Heart right ventricle (tissue), 16 donors: ENCODE measurements at regions not wholly inside any gene's neighbourhood (a gene's known extent, or its start where the extent isn't known, plus 50 kb on each side); places are given as distances from the start of the nearest gene placed in this dataset.

ENCODE experiments used
- ATAC-seq, 8 donors: fragments of 200-7000 bp; cut with Tn5 transposase; one replicate each; pipeline ENCODE4 v1.9.1; 2020; ENCODE audit warnings: mild to moderate bottlenecking in 8 of 8, moderate library complexity in 8 of 8, moderate number of reproducible peaks in 1 of 8
- DNase-seq, 2 donors: peaks; one replicate each; pipeline ENCODE4 v3.0.0-alpha.2; 2020
- H3K27ac ChIP-seq, 10 donors: fragments of 200-600 bp; sonication (generic) in 2 of 10; one replicate each; pipeline versions ENCODE4 v1.5.0 to v1.8.0; 2020 to 2022; ENCODE audit warnings: mild to moderate bottlenecking in 3 of 10
- H3K27me3 ChIP-seq, 7 donors: fragments of 200-600 bp; one replicate each; pipeline ENCODE4 v1.8.0; 2021 to 2022; ENCODE audit warnings: mild to moderate bottlenecking in 2 of 7
- H3K36me3 ChIP-seq, 9 donors: fragments of 200-600 bp; sonication (generic) in 1 of 9; one replicate each; pipeline versions ENCODE4 v1.5.0 to v1.8.0; 2020 to 2022; ENCODE audit warnings: mild to moderate bottlenecking in 2 of 9
- H3K4me1 ChIP-seq, 9 donors: fragments of 200-600 bp; sonication (generic) in 1 of 9; one replicate each; pipeline versions ENCODE4 v1.5.0 to v1.8.0; 2020 to 2022; ENCODE audit warnings: mild to moderate bottlenecking in 4 of 9
- H3K4me3 ChIP-seq, 10 donors: fragments of 200-600 bp; sonication (generic) in 2 of 10; one replicate each; pipeline versions ENCODE4 v1.5.0 to v1.8.0; 2020 to 2022; ENCODE audit warnings: mild to moderate bottlenecking in 7 of 10, moderate library complexity in 2 of 10
- H3K9me3 ChIP-seq, 11 donors: fragments of 200-600 bp in 10 of 11; sonication (generic) in 2 of 11; one replicate each; pipeline versions ENCODE4 v1.5.0 to v1.8.0; 2013 to 2022; ENCODE audit warnings: mild to moderate bottlenecking in 2 of 11, control low read depth in 1 of 11, moderate library complexity in 1 of 11
- WGBS, 2 donors: extraction: QIAGEN DNeasy Blood & Tissue Kit; methylation state at CpG; one replicate each; pipeline ENCODE4 v1.1.7; 2013; ENCODE audit warnings: inconsistent platforms in 1 of 2; 5-methylcytosine and 5-hydroxymethylcytosine counted together
- intact Hi-C, 10 donors: fragments of 100-400 bp; cut with DNase I; formaldehyde crosslinking; loops; one replicate each; pipeline versions ENCODE4 v1.11.1 to v1.14.2; 2022
- TF ChIP-seq, protein P1 (sequence below), 9 donors: fragments of 200-600 bp; sonication (generic) in 2 of 9; IDR thresholded peaks; one replicate each; pipeline versions ENCODE4 v1.5.0 to v1.8.0; 2021 to 2022; ENCODE audit warnings: antibody characterized with exemption in 9 of 9, mild to moderate bottlenecking in 5 of 9, moderate library complexity in 1 of 9
- donor health status: Arrhythmogenic right ventricular cardiomyopathy.
- donor health status: ischemic (EF 13 %, LVEDD 7.1; RV severe dilation, severe dysfunction).
- donor health status: healthy with polysubstance abuse.
- donor health status: DM: no; HTN: yes; CAD: no.
- donor health status: DM: no; HTN: no; CAD: no.
- donor health status: ischemic (EF 25% LVEDD 6.9; RV normal size, moderate dysfunction).
- donor health status: ischemic (EF 25% LVEDD 5.7; RV mildly dilated, moderate dysfunction).
- donor health status: healthy.
- donor health status: DM: yes; HTN: yes; CAD: no.
- donor health status: Ischemic cardiomyopathy.
- donor health status: ischemic (EF 35%, LVEDD 5.7; RV mildly dilated, moderate dysfunction).
- donor health status: nonischemic (EF 11% LVEDD 7.7; RV severe dilation, severe dysfunction).
- donor health status: DM: yes; HTN: yes; CAD: no.
- donor health status: PGD.
- donor health status: ischemic (EF 29% LVEDD 5.4; RV normal size, mild dysfunction).
- donor health status: nonischemic (EF 23%, LVEDD 6.1; RV moderate dilation, normal function).

GRCh38 chr12:32010631-32011336, 51.6 kb downstream of the RESF1 start:
- Histone ChIP-seq H3K4me3 (no peak overlapping the region), H3K36me3 (peaks cover 0 to 6% (median 0%) of the 10 kb centered on the region in 9 donors), H3K4me1 (no peaks in the 10 kb centered on the region), H3K27me3 (no peaks in the 10 kb centered on the region), H3K27ac (no peak overlapping the region), H3K9me3 (no peaks in the 10 kb centered on the region)
- intact Hi-C loops: no loop called here
- no peak for DNase-seq
- TF ChIP-seq, protein P1, sequence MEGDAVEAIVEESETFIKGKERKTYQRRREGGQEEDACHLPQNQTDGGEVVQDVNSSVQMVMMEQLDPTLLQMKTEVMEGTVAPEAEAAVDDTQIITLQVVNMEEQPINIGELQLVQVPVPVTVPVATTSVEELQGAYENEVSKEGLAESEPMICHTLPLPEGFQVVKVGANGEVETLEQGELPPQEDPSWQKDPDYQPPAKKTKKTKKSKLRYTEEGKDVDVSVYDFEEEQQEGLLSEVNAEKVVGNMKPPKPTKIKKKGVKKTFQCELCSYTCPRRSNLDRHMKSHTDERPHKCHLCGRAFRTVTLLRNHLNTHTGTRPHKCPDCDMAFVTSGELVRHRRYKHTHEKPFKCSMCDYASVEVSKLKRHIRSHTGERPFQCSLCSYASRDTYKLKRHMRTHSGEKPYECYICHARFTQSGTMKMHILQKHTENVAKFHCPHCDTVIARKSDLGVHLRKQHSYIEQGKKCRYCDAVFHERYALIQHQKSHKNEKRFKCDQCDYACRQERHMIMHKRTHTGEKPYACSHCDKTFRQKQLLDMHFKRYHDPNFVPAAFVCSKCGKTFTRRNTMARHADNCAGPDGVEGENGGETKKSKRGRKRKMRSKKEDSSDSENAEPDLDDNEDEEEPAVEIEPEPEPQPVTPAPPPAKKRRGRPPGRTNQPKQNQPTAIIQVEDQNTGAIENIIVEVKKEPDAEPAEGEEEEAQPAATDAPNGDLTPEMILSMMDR (IDR thresholded peaks at IDR 0.05): no peak
- 64 to 66% methylated on average over 2 of the region's 2 CpGs for WGBS, 2 donors
- ATAC-seq: no peak

DNA sequence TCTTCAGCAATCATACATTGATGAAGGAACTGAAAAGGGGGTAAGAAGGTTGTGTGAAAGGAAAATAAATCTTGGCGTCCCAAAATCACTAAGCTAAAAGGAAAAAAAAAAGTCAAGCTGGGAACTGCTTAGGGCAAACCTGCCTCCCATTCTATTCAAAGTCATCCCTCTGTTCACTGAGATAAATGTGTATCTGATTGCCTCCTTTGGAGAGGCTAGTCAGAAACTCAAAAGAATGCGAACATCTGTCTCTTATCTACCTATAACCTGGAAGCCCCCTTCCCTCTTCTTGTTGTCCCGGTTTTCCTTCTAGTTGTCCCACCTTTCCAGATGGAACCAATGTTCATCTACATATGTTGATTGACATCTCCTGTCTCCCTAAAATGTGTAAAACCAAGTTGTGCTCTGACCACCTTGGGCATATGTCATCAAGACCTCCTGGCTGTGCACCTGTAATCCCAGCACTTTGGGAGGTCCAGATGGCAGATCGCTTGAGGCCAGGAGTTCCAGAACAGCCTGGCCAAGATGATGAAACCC, 53.1 kb downstream of the RESF1 start:
- ATAC-seq: no peak
- Histone ChIP-seq H3K27me3 (no peaks in the 10 kb centered on the region), H3K27ac (no peak overlapping the region), H3K4me3 (no peak overlapping the region), H3K9me3 (no peaks in the 10 kb centered on the region), H3K4me1 (no peaks in the 10 kb centered on the region), H3K36me3 (peaks cover 0 to 5% (median 0%) of the 10 kb centered on the region in 9 donors)
- intact Hi-C loops: no loop called here
- no peak for DNase-seq
- TF ChIP-seq, protein P1 (IDR thresholded peaks at IDR 0.05): no peak
- 95 to 97% methylated on average over 4 of the region's 4 CpGs for WGBS, 2 donors

DNA sequence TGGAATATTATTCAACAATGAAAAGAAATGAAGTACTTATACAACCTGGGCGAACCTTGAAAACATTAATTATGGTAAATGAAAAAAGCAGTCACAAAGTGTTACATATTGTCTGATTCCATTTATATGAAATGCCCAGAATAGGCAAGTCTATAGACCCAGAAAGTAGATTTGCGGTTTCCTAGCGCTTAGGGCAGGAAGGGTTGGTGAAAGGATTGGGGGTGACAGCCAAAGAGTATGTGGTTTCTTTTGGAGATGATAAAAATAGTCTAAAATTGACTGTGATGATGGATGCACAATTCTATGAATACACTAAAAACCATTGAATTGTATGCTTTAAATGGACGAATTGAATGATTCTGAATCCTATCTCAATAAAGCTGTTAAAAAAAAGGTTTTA, 55.8 kb downstream of the RESF1 start:
- Histone ChIP-seq H3K9me3 (no peaks in the 10 kb centered on the region), H3K4me3 (no peak overlapping the region), H3K27ac (no peak overlapping the region), H3K4me1 (no peaks in the 10 kb centered on the region), H3K36me3 (no peaks in the 10 kb centered on the region), H3K27me3 (no peaks in the 10 kb centered on the region)
- no peak for DNase-seq
- no peak for ATAC-seq
- intact Hi-C loops: no loop called here
- TF ChIP-seq, protein P1 (IDR thresholded peaks at IDR 0.05): no peak
- 91% methylated on average over 4 of the region's 4 CpGs for WGBS, 2 donors

GRCh38 chr12:32016680-32017482, 57.7 kb downstream of the RESF1 start:
- no peaks in the 10 kb centered on the region for H3K36me3 ChIP-seq
- peaks cover 0 to 4% (median 0%) of the 10 kb centered on the region in 9 donors for H3K4me1 ChIP-seq
- no peak overlapping the region for H3K27ac ChIP-seq
- intact Hi-C loops: no loop called here
- DNase-seq: no peak
- 97 to 99% methylated on average over 3 of the region's 3 CpGs for WGBS, 2 donors
- no peak overlapping the region for H3K4me3 ChIP-seq
- TF ChIP-seq, protein P1 (IDR thresholded peaks at IDR 0.05): no peak
- no peaks in the 10 kb centered on the region for H3K9me3 ChIP-seq
- H3K27me3 ChIP-seq: no peaks in the 10 kb centered on the region
- no peak for ATAC-seq
